HG02938 (cell line): ENCODE measurements at regions not wholly inside any gene's neighbourhood (a gene's known extent, or its start where the extent isn't known, plus 50 kb on each side); places are given as distances from the start of the nearest gene placed in this dataset.

ENCODE experiments used
- ATAC-seq: cut with Tn5 transposase; IDR thresholded peaks from one replicate; pipeline ENCODE4 v1.9.1; 2021; ENCODE audit warnings: mild to moderate bottlenecking, moderate library complexity; ENCODE audit not compliant: unreplicated experiment

DNA sequence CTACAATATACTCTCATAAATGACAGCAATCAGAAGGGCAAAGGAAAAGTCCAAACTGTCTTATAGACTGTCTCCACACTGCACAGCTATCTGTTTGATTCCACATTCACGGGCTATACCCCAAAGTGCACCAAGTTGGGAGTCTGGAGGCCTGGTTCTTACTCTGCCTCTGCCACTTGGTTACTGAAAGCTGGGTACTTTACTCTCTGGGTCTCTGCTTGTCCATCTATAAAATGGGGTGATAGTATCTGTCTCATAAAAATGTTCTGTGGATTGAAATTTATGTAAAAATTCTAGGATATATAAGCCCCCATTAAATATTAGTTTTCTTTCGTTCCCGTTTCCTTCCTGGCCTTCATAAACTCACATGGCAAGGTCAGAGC lies 86.5 kb downstream of the CD164 start:
- no peak for ATAC-seq

DNA sequence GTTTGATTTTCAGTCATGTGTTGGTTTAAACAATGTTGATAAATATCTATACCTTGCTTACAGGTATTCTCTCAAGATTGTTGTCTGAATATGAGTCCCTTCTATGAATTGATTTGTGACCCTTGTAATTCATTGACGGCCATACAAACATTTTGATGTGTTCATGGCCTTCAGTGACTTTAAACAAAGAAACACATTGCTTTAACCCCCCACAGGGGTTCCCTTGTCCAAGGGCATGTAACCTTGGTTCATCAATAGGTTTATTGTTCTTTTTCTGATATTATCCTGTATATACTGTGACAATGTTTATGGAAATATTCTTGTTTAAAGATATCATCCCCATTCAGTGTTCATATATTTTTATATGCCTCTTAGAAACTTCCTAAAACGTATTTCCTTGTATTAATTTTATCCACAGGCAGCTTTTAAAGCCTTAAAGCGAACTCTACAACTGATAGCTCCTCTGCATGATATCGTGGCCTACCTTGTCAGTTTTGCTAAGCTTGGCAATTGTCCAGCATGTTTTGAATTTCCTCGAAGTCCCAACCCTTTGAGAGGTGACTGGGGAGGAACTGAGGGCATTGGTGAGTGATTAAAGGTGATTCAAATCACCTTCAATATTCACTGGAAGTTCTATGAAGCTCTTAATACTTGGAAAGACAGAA lies 87.0 kb downstream of the CD164 start:
- no peak for ATAC-seq

DNA sequence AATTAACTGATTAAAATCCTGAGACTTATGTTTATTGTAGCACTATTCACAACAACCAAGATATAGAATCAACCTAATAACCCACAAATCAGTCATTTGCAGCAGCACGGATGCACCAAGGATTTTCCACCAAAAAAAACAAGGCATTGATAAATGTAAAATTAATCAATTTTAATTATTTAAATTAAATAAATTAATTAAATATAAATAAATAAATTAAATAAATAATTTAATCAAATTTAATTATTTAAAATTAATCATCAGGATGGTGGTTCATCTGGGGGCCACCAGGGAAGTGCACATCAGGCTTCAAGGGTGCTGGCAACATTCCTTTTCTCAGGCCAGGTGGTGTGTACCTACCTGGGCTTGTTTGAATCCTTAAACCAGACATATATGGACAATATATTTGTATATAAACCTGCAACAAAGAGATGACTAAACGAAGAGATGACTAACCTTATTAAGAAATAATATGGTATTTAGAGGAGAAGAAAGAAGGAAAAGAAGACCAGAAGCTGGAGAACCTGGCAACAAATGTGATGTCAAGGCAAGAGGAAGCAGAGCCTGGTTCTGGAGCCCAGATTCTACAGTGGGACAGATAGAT lies 89.2 kb downstream of the CD164 start:
- no peak for ATAC-seq

DNA sequence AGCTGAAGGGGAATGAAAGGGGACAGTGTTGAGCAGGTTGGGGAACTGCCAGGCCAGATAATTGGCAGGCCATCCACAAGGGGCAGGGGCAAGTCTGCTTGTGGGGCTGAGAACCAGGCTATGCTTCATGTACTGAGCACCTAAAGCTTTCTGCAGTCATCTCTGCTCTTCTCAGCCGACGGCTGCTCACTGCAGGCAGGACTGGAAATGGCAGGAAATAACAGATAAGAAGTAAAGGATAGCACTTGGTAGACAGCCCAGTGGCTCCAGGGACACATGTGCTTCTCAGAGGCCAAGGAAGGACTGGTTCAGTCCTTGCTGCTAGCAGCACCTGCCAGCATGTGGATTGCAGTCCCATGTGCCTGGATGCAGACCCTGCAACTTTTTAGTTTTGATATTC lies 89.8 kb downstream of the CD164 start:
- no peak for ATAC-seq

DNA sequence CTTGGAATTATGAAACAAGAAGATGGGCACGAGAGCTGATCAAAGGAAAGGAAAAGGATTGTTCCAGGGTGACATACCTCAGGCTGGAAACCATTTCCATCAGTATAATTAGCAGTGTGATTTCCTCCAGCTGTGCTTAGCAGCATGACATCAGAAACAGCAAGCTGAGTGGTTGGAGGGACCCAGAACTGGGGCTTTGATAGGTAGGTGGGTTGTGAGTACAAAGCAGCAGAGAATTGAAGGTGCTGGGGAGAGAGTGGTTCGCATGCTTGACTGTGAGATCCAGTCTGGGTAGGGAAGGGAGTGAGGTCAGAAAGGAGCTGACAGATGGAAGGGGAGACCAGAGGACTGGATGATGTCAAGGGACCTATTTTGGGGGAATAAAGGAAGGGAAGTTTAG lies 90.4 kb downstream of the CD164 start:
- ATAC-seq: no peak

DNA sequence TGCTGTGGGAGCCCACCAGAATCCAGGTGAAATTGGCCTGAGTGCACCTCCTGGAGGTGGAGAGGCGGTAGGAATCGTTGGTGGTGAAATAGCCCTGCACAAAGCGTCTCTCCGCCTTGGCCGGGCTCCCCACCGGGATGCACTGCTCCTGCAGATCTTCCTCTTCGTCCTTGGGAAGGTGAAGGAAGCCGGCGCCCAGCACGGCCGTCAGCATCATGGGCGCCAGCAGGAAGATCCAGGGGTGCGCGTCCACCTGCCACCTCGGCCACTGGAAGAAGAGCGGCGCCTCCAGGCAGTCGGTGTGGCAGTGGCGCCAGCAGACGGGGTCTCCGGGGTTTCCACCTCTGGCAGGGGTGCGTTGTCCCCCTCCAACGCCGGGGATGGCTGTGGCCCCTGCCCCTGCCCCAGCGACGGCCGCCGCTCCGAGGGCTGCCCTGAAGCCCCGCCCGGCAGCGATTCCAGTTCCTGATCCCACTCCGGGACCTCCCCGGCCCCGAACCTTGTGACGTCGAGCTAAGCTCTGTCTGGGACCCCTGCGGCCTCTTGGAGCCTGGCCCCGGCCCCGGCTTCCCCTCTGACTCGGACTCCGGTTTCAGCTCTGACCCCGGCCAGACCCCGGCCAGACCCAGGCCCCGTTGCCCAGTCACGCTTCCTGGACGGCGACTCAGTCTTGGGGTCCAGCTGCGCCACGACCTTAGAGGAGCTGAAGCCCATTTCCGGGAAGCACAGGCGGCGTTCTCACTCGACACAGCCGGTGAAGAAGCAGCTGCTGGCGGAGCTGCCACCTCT lies 91.9 kb downstream of the CD164 start:
- ATAC-seq: no peak

DNA sequence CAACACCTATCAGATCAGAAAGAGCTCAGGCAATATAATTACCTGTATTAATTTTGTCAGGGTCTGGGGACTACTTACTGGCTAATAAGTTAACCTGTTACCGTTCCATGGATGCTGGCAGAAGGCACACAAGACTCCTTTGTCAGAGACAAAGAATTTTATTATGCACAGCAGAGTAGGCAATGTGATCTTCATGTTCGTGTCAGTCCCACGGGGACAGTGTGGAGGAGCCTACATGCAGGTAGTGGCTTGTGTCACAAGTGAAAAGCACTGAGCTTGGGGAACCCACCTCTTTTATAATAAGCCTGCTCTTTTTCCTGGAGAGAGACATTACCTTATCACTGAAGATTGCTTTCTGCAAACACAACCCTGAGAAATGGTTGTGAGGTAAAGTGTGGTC lies 96.9 kb downstream of the CD164 start:
- no peak for ATAC-seq

DNA sequence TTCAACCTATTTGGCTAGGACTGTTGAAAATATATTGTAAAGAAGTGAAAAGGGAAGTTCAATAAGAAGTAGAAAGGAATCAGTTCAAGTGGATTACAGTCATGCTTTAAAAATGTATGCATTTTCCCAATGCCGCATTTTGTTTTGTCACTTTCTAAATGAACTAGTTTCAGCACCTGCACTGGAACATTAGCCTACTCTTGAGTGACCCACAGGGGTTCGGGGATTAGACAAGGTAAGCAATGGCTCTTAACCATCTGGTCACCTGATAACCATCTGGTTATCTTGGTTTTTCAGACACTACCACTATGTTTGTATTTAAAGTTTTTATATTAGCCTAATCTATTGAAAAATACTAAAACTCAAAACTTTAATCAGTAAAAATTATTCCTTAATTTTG lies 97.6 kb downstream of the CD164 start:
- no peak for ATAC-seq

DNA sequence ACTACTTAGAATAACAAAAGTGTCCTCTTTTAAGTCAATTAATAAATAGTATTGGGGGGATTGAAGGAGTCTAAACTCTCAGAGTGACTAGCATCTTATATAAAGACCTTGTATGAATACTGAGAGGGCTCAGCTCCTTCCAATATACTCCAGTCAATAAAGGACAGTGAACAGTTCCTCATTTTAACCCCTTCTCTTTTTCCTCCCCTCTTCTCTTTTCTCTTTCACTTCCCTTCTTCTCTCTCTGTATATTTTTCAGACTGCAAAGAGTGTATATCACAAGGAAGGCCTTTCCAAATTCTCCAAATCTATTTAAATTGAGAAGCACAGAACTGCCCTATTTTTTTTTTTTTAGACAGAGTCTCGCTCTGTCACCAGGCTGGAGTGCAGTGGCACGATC lies 99.5 kb downstream of the CD164 start:
- ATAC-seq: no peak

DNA sequence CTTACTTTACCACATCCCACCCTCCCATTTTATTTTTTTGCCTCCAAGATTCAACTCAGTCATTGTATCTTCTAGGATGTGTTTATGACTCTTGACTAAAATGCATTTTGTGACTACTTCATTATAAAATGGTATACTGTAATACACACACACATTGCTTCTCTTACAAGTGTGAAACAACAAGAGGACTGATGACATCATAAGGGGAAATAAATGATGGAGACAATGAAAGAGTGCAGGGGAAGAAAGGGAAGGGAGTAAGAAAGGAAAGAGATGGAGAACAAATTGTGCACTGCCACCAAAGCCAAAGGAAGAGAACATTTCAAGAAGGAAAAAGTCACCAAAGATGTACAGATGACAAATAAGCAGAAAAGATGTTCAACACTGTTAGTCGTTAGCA lies 102.6 kb downstream of the CD164 start:
- no peak for ATAC-seq

DNA sequence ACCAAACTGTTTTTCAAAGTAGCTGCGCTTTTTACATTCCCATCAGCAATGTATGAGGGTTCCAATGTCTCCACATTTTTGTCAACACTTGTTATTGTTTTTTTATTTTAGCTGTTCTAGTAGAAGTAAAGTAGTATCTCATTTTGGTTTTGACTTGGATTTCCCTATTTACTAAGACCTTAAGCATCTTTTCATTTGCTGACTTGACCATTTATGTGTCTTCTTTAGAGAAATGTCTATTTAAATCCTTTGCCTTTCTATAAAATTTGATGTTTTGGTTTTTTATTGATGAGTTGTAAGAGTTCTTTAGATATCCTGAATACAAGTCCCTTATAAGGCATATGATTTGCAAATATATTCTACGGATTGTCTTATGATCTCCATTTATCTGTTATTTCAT lies 110.6 kb downstream of the CD164 start:
- no peak for ATAC-seq

DNA sequence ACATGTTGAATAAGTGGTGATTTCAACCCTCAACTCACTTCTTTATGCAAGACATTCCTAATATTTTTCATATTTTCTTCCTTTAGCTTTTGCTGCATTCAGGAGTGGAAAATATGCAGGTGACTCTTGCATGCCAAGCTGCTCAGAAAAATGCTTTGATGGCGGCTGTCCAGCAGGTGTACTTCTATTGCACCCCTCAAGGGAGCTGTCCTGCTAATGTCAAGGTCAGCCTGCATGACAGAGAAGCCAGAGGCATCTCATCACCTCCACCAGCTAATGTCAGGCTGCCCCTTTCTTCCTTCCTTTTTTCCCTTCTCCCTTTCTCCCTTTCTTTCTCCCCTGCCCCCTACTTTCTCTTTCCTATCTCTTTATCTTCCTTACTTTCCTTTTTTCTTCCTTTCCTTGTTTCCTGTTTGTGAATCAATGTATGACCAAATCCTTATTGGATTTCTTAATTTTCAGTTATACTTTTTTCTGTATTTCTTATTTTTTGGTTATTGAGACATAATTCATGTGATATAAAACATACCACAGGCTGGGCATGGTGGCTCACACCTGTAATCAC lies 112.2 kb downstream of the CD164 start:
- ATAC-seq: no peak

DNA sequence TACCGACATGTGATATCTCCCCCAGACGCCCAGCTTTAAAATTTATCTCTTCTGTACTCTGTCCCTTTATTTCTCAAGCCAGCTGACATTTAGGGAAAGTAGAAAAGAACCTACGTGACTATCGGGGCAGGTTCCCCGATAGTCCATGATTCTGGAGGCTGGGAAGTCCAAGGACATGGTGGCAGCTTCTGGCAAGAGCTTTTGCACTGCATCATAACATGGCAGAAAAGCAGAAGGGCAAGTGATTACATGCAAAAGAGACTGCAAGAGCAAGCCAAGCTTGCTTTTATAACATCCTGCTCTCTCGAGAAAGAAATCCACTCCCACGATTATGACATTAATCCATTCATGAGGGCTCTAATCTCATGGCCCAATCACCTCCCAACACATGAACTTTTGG lies 113.2 kb downstream of the CD164 start:
- no peak for ATAC-seq

DNA sequence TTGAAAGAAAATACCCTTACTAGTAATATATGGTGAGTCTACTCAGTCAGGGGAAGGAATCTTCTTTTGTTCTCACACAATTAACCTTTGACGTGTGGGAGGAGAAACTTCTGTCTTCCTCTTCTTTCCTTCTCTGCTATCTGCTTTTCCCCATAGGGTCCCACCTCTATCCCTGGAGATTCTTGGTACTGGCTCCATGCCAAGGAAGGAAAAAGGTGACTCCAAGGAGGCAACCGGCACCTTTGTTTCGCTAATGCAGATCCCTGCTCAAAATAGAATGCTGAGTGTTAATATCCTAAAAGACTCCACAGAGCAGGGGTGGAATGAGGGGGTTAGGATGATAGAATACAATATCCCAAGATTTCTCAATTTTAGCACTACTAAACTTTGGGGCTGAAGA lies 116.7 kb downstream of the CD164 start:
- ATAC-seq: no peak

DNA sequence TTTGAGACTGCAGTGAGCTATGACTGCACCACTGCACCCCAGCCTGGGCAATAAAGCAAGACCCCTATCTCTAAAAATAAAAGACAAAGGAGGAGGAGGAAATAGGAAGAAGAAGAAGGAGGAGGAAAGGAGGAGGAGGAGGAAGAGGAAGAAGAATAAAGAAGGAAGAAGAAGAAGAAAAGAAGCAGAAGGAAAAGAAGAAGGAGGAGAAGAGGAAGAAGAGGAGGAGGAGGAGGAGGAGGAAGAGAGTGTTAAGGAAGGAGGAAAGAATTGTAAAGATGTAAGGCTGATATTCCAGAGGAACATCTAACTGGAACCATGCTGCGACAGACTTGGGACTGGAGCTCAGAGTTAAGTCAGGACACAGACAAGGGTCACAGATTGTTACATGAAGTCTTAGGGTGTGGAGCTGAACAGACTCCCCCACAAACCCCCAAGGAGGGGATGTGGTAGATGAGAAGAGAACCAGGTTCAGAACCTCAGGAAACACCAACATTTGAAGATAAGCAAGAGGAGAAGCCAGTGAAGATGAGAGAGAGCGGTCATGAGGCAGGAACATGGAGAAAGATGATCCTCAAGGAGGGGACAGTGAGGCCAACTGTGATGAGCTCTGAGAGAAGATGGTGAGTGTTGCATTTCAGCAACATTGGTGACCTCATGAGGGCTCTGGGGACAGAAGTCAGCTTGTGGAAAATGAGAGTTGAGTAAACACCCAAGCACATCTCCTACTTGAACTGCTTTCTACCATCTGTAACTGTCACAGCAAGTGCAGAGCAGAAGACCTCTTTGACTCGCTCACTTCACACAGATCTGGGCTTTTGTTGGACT lies 118.2 kb downstream of the CD164 start:
- ATAC-seq: no peak

DNA sequence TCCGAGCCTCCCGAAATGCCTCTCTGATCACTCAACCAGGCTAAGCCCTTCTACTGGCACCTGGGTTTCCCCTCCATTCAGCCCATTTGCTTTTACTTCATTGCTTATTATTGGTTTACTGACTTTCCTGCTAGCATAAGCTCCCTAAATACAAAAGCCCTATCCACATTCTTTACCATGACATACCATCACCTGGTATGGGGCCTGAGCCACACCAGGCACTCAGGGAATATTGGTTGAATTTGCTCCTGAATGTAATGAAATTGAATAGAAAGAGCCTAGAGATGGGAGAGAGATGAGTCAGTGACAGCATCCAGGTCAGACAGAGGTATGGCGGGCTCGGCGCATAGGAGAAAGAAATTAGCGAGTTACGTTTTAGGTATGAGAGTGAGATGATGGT lies 120.0 kb downstream of the CD164 start:
- no peak for ATAC-seq

DNA sequence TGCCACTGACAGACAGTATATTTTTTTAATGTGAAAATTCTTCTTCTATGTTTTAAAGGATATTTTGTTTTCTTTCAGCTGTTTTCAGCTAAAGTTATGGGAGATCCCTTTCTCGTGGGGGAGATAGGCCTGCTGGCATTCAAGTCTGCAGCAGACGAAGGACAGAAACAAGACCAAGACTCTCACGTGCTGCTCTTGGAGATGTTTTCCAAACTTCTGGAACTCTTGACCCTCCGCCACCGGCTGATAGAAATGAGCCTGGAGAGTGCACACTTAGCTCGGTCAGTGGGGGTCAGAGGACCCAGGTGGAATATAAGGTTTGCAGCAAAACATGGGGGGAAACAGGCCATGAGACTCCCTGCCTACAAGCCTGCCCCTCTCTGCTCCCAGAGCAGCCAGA lies 120.5 kb downstream of the CD164 start:
- ATAC-seq: no peak

DNA sequence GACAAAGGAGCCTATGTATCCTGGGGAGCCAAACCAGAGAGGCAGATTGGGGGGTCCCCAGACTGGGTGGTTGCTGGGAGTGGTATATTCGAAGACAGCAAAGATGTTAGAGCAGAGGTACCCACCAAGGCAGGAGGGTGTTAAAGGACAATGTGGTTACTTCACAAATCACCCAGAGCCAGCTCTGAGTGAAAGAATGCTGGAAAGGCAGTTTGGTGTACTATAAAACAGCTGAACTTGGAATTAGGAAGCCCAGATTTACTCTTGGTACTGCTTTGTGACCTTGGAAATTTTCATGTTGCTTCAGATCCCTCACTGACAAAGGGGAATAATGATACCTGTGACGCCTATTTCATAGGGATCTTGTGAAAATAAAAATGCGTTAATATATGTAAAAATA lies 121.6 kb downstream of the CD164 start:
- ATAC-seq: no peak

DNA sequence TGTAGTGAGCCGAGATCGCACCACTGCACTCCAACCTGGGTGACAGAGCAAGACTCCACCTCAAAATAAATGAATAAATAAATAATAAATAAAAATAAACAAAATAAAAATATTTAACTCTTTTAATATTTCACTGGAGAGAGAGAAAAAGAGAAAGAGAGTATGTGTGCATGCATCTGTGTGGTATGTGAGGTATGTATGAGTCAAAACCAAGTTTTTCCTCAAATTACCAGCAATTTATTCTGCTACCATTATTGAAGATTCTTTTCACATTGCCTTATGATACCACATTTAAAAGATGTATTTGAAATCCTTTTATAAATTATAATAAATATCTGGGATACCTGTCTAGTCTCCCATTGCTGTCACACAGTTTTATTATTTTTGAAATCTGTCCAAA lies 122.1 kb downstream of the CD164 start:
- ATAC-seq: no peak

DNA sequence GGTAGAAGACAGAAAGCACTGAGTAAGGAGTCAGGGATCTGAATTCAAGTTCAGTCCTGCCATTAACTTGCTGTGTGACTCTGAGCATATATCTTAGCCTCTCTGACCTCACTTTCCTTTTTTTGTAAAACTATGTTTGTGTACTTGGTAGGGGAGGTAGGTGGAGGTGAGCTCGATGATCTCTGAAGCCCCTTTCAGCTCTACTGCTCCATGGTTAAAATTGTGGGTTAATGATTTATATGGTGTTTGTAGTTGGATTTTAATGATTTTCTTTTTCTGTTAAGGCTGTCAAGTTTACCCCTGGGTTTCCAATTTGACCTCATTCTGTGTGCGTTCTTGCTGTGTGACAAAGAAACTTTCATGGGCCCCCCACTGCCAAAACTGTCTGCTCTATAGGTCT lies 124.1 kb downstream of the CD164 start:
- no peak for ATAC-seq

DNA sequence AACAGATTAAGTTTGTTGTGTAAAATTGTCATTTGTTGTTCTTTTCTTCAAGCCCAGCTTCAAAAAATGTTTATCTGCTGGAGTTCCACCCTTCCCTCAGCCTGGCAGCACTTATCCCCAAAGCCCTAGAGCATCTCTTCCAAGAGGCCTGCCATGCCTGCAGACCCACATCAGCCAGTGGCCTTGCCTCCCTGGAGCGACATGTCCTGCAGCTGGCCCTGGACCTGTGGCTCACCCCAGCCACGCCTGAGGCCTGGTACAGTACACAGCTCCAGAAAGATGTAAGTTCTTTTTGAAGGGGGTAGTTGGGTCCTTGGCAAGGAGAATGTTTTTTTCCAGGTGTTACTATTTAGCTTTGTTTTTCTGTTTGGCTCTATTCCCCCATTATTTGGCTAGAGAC lies 124.8 kb downstream of the CD164 start:
- no peak for ATAC-seq
